ENCODE measurements at regions not wholly inside any gene's neighbourhood (a gene's known extent, or its start where the extent isn't known, plus 50 kb on each side); places are given as distances from the start of the nearest gene placed in this dataset.

DNA sequence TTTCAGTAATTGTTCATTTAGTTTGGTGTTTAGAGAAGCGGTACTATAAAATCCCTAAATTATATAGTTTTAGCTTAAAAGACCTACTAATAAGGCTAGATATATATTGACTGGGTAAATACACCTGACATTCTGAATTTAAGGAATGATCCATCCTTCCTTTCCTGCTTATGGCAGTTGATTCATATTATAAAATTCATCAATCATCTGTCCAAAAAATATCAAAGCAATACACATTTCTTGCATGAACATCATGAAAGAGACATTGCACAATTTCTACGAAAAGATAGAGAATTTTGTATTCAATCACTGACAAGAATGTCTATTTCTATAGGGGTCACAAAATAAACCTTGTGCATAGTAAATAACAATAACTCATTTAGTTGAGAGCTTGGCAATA lies 514.9 kb downstream of the SLITRK6 start:
- TF ChIP-seq POLR2A (IDR thresholded peaks at IDR 0.05; ENCODE audit: low read depth, low read length), result no peak
- TF ChIP-seq POLR2AphosphoS5 (IDR thresholded peaks at IDR 0.05; ENCODE audit: low read depth, low read length), result no peak
- TF ChIP-seq PAX5 (IDR thresholded peaks at IDR 0.05; ENCODE audit: insufficient read depth, low read length, severe bottlenecking), result no peak
- no peak for TF ChIP-seq TAF1 (IDR thresholded peaks at IDR 0.05; ENCODE audit: low read depth, low read length)
- no peak for TF ChIP-seq POU2F2 (IDR thresholded peaks at IDR 0.05; ENCODE audit: low read depth, low read length)

All from GM12891 (cell line).